ENCODE measurements at regions not wholly inside any gene's neighbourhood (a gene's known extent, or its start where the extent isn't known, plus 50 kb on each side); places are given as distances from the start of the nearest gene placed in this dataset.
"Not testable (repeated sequence)": the region's sequence is repeated elsewhere in the genome, so short reads cannot be mapped to it uniquely, and the experiment has no call there.

DNA sequence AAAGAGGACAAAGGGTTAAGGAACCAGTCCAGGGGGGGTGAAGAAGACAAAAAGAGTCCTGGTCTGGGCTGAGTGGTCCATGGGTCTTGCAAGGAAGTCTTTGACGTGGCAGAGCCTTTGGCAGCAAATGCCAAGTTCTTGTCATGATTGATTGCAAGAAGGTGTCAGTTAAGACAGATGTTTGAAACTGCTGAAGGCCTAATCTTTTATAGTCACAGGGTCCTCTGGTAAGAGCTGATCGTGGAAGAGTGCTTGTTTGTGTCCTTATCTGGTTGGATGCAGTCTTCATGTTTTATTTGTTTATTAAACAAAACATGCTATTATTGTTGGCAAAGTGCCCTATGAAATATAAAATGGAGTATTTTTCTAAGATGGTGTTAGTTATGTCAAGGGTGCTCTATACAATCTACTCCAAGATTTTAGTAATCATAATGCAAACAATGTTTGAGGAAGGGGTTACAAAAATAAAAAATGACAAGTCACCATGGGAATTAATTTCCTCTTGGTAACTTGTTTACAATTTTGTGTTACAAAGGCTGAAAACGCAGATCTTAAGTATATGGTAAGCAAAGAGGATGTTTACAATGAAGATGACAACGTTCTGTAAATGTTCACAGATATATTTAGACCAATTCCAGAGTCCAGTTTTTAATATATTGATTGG, 85.9 kb downstream of the MAGED4 start:
- Histone ChIP-seq H3K36me3 (ENCODE audit: control insufficient read depth, insufficient read depth, low read length) (no peaks in the 10 kb centered on the region), H3K27me3 (ENCODE audit: control insufficient read depth, insufficient read depth, low read length) (no peaks in the 10 kb centered on the region), H3K4me3 (ENCODE audit: low read depth, low read length) (no peak overlapping the region)
- TF ChIP-seq, protein P1, sequence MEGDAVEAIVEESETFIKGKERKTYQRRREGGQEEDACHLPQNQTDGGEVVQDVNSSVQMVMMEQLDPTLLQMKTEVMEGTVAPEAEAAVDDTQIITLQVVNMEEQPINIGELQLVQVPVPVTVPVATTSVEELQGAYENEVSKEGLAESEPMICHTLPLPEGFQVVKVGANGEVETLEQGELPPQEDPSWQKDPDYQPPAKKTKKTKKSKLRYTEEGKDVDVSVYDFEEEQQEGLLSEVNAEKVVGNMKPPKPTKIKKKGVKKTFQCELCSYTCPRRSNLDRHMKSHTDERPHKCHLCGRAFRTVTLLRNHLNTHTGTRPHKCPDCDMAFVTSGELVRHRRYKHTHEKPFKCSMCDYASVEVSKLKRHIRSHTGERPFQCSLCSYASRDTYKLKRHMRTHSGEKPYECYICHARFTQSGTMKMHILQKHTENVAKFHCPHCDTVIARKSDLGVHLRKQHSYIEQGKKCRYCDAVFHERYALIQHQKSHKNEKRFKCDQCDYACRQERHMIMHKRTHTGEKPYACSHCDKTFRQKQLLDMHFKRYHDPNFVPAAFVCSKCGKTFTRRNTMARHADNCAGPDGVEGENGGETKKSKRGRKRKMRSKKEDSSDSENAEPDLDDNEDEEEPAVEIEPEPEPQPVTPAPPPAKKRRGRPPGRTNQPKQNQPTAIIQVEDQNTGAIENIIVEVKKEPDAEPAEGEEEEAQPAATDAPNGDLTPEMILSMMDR (IDR thresholded peaks at IDR 0.05; ENCODE audit: insufficient read depth, low read length, severe bottlenecking): no peak
- DNase-seq (ENCODE audit: low read depth) (no peak), FAIRE-seq (no peak)

DNA sequence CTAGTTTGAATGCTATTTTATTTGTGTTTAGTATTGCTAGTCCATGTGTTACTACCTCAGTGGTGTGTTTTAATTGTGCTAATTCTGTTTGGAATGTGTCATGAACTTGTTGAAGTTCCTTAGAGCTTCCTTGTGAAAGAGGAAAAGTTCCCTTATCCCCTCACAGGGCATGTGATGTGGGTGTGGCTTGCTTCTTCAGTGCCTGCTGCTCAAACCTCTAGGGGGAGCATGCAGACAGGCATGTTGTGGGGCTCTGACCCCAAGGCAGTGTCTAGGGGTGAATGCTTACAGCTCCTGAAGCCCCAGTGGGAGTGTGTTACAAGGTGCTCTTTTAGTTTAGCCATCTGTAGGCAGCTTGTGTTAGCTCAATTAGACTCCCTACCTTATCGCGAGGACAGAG, 86.5 kb downstream of the MAGED4 start:
- DNase-seq (ENCODE audit: low read depth): peak; percentile 20
- no peak overlapping the region for H3K4me3 ChIP-seq (ENCODE audit: low read depth, low read length)
- no peak for FAIRE-seq

DNA sequence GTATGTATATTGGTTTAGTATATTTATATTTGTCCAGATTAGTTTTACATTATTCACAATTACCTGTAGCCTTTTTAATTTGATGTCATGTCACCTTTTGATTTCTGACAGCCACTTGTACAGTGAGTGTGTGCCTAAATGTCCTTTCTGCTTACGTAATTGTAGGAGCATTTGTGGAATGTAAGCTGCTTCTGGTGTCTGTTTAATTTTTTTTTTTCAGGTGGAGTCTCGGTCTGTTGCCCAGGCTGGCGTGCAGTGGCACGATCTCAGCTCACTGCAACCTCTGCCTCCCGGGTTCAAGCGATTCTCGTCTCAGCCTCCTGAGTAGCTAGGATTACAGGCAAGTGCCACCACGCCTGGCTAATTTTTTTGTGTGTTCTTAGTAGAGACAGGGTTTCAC, 91.2 kb upstream of the XAGE2 start:
- no peak overlapping the region for H3K4me3 ChIP-seq (ENCODE audit: low read depth, low read length)
- H3K27me3 ChIP-seq (ENCODE audit: control insufficient read depth, insufficient read depth, low read length): no peaks in the 10 kb centered on the region
- H3K36me3 ChIP-seq (ENCODE audit: control insufficient read depth, insufficient read depth, low read length): no peaks in the 10 kb centered on the region
- no peak for FAIRE-seq
- TF ChIP-seq, protein P1 (IDR thresholded peaks at IDR 0.05; ENCODE audit: insufficient read depth, low read length, severe bottlenecking): no peak
- DNase-seq (ENCODE audit: low read depth): peak; percentile 6

More for the DNA sequence above, 86.5 kb downstream of the MAGED4 start:
- Histone ChIP-seq H3K27me3 (ENCODE audit: control insufficient read depth, insufficient read depth, low read length) (no peaks in the 10 kb centered on the region), H3K36me3 (ENCODE audit: control insufficient read depth, insufficient read depth, low read length) (no peaks in the 10 kb centered on the region)
- TF ChIP-seq, protein P1 (IDR thresholded peaks at IDR 0.05; ENCODE audit: insufficient read depth, low read length, severe bottlenecking): peak; percentile 10

DNA sequence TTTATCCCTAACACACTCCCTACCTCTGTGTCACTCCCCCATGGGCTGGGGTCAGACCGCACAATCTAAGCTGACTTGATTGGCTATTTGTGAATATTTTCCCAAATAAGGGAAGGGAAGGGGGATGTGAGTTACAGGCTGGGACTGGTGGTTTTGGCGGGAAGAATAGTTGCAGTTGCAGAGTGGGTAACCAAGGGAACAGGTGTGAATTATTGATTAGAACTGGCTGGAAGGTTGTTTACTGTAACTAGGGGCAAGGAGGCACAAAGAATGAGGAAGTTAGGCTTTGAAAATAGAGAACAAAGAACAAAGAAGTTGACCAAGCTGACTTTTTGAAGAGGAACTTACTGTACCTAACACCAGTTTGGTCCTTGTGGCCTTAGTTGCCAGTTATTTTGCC, 88.0 kb upstream of the XAGE2 start:
- no peaks in the 10 kb centered on the region for H3K27me3 ChIP-seq (ENCODE audit: control insufficient read depth, insufficient read depth, low read length)
- FAIRE-seq: no peak
- TF ChIP-seq, protein P1 (IDR thresholded peaks at IDR 0.05; ENCODE audit: insufficient read depth, low read length, severe bottlenecking): no peak

DNA sequence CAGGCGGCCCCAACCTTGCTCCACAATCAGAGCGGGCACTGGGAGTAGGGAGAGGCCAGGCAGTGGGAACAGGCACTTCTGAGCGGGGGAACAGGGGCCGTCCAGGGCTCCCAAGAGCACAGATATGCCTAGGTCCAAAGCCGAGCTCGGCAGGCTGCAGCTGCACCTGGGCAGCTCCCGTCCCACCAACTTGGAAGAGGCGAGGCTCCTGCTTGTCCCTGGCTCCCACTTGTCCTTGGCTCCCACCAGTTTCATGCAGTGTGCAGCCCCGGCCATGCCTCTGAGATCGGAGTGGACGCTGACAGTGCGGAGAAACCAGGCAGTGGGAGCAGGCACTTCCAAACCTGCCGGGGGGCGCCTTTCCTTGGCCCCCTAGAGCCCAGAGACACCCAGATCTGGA, 84.0 kb upstream of the XAGE2 start:
- H3K4me3 ChIP-seq (ENCODE audit: low read depth, low read length): no peak overlapping the region
- TF ChIP-seq, protein P1 (IDR thresholded peaks at IDR 0.05; ENCODE audit: insufficient read depth, low read length, severe bottlenecking): no peak
- H3K27me3 ChIP-seq (ENCODE audit: control insufficient read depth, insufficient read depth, low read length): no peaks in the 10 kb centered on the region
- FAIRE-seq (no peak), DNase-seq (ENCODE audit: low read depth) (no peak)
- no peaks in the 10 kb centered on the region for H3K36me3 ChIP-seq (ENCODE audit: control insufficient read depth, insufficient read depth, low read length)

More for the DNA sequence above, 88.0 kb upstream of the XAGE2 start:
- Histone ChIP-seq H3K4me3 (ENCODE audit: low read depth, low read length) (no peak overlapping the region), H3K36me3 (ENCODE audit: control insufficient read depth, insufficient read depth, low read length) (no peaks in the 10 kb centered on the region)
- DNase-seq (ENCODE audit: low read depth): no peak

DNA sequence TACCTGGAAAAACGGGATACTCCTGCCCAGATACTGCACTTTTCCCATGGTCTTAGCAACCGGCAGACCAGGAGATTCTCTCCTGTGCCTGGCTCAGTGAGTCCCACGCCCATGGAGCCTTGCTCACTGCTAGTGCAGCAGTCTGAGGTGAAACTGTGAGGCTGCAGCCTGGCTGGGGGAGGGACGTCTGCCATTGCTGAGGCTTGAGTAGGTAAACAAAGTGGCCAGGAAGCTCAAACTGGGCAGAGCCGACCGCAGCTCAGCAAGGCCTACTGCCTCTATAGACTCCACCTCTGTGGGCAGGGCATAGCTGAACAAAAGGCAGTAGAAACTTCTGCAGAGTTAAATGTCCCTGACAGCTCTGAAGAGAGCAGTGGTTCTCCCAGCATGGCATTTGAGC, 69.9 kb upstream of the XAGE2 start:
- DNase-seq (ENCODE audit: low read depth); FAIRE-seq; H3K27me3 ChIP-seq (ENCODE audit: control insufficient read depth, insufficient read depth, low read length); H3K4me3 ChIP-seq (ENCODE audit: low read depth, low read length); H3K36me3 ChIP-seq (ENCODE audit: control insufficient read depth, insufficient read depth, low read length): not testable (repeated sequence)

DNA sequence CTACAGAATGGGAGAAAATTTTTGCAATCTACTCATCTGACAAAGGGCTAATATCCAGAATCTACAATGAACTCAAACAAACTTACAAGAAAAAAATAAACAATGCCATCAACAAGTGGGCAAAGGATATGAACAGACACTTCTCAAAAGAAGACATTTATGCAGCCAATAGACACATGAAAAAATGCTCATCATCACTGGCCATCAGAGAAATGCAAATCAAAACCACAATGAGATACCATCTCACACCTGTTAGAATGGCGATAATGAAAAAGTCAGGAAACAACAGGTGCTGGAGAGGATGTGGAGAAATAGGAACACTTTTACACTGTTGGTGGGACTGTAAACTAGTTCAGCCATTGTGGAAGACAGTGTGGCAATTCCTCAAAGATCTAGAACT, 60.3 kb upstream of the XAGE2 start:
- not testable (repeated sequence) for FAIRE-seq; H3K4me3 ChIP-seq (ENCODE audit: low read depth, low read length); H3K27me3 ChIP-seq (ENCODE audit: control insufficient read depth, insufficient read depth, low read length); H3K36me3 ChIP-seq (ENCODE audit: control insufficient read depth, insufficient read depth, low read length); DNase-seq (ENCODE audit: low read depth)

Data from bronchial epithelial cell (primary cell).